SU-DHL-6 (cell line): ENCODE measurements at regions not wholly inside any gene's neighbourhood (a gene's known extent, or its start where the extent isn't known, plus 50 kb on each side); places are given as distances from the start of the nearest gene placed in this dataset.

Experiments
- CTCF ChIP-seq: fragments of 200-600 bp; sonication (generic); IDR thresholded peaks from one replicate; pipeline ENCODE4 v1.5.1; 2017; ENCODE audit warnings: antibody characterized with exemption, mild to moderate bottlenecking, low read length, moderate library complexity; ENCODE audit not compliant: insufficient read depth, poor library complexity, severe bottlenecking
- EZH2phosphoT487 ChIP-seq: fragments of 200-600 bp; sonication (generic), shearing (Covaris generic); conservative IDR thresholded peaks from 2 replicates; pipeline ENCODE4 v1.6.1; 2018; ENCODE audit warnings: mild to moderate bottlenecking, antibody characterized with exemption, low read length, moderate library complexity, mixed read lengths

GRCh38 chr1:106722466-106722865 is 334.0 kb upstream of the PRMT6 start:
- TF ChIP-seq CTCF (no peak), EZH2phosphoT487 (no peak)
